GM12892 (cell line): ENCODE measurements at regions not wholly inside any gene's neighbourhood (a gene's known extent, or its start where the extent isn't known, plus 50 kb on each side); places are given as distances from the start of the nearest gene placed in this dataset.

Experiments used
- POLR2A ChIP-seq: IDR thresholded peaks from 2 replicates; pipeline ENCODE4 v1.6.1; 2011; ENCODE audit warnings: low read depth, low read length, control low read depth
- POLR2AphosphoS5 ChIP-seq: IDR thresholded peaks from 2 replicates; pipeline ENCODE4 v1.6.1; 2011; ENCODE audit warnings: low read depth, low read length, control low read depth

DNA sequence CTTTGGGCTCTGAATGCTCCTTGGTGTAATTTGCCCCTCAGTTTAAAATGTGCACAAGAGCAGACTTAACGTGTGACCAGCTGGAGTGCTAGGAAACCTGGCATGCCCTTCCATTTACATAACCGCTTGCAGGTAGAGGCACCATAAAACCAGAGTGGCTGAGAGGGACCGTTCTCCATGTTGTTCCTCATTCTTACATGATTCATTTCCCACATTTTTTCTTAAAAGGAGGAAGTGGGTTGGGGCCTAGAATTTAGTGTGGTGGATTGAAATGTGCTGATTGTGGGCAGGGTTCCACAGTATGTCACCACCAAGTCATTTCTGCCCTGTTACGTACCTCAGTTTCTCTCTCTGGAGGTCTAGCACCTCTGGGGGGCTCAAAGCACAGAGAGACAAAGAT is 375.8 kb upstream of the VSTM2A start:
- TF ChIP-seq POLR2A (no peak), POLR2AphosphoS5 (no peak)
